Panc1 (cell line): ENCODE measurements at regions not wholly inside any gene's neighbourhood (a gene's known extent, or its start where the extent isn't known, plus 50 kb on each side); places are given as distances from the start of the nearest gene placed in this dataset.

ENCODE experiments used
- ATAC-seq: fragments of 200-7000 bp; cut with Tn5 transposase; 2 replicates; pipeline ENCODE4 v1.9.1; 2020; ENCODE audit warnings: mild to moderate bottlenecking, moderate library complexity
- BruUV-seq: library from RNA; stranded (reverse); fragments of 400-500 nt; replicated peaks from 2 replicates; lab custom pipeline; 2021; lab: Mats Ljungman, UMichigan
- CTCF ChIA-PET: fragments of 300-600 bp; sonication (Branson Sonifier 250); formaldehyde crosslinking; loops from one replicate; lab custom pipeline; 2022; ENCODE audit warnings: antibody characterized with exemption; lab: Charles Lee
- POLR2A ChIA-PET: fragments of 300-600 bp; sonication (Branson Sonifier 250); formaldehyde crosslinking; loops from one replicate; lab custom pipeline; 2022; ENCODE audit warnings: antibody characterized with exemption; lab: Charles Lee
- DNase-seq: peaks from one replicate; pipeline ENCODE4 v3.0.0-alpha.2; 2010; ENCODE audit warnings: low read depth, low spot score
- H3K27ac ChIP-seq: 2 replicates; pipeline ENCODE4 v1.5.1; 2011; ENCODE audit warnings: mild to moderate bottlenecking, low read length, inconsistent platforms
- H3K27me3 ChIP-seq: fragments of 200-500 bp; sonication (Bioruptor generic); 2 replicates; pipeline ENCODE4 v1.6.0; 2014; ENCODE audit warnings: low read length, inconsistent platforms; ENCODE audit not compliant: control insufficient read depth, insufficient read depth
- H3K36me3 ChIP-seq: fragments of 200-500 bp; sonication (Bioruptor generic); 2 replicates; pipeline ENCODE4 v1.5.1; 2014; ENCODE audit warnings: inconsistent platforms, mild to moderate bottlenecking, low read length, moderate library complexity; ENCODE audit not compliant: control insufficient read depth, insufficient read depth
- H3K4me1 ChIP-seq: 2 replicates; pipeline ENCODE4 v1.5.1; 2011; ENCODE audit warnings: inconsistent platforms, mild to moderate bottlenecking, low read length, moderate library complexity; ENCODE audit not compliant: control insufficient read depth, insufficient read depth
- H3K4me3 ChIP-seq, 2 experiments: 2 replicates each; pipeline ENCODE4 v1.5.1; 2011 to 2012; ENCODE audit warnings: low read depth in 2 of 2, low read length in 2 of 2, mild to moderate bottlenecking in 2 of 2, inconsistent platforms in 1 of 2, moderate library complexity in 1 of 2
- H3K9me3 ChIP-seq: fragments of 200-500 bp; sonication (Bioruptor generic); 2 replicates; pipeline ENCODE4 v1.5.1; 2014; ENCODE audit warnings: low read depth, mild to moderate bottlenecking, inconsistent platforms, low read length, moderate library complexity; ENCODE audit not compliant: control insufficient read depth, insufficient read depth
- CTCF ChIP-seq: fragments of 450-650 bp; IDR thresholded peaks from 2 replicates; pipeline ENCODE4 v1.5.1; 2017; ENCODE audit warnings: mild to moderate bottlenecking
- POLR2AphosphoS5 ChIP-seq: IDR thresholded peaks from 2 replicates; pipeline ENCODE4 v1.6.1; 2012; ENCODE audit warnings: mild to moderate bottlenecking, low read depth, low read length, moderate library complexity
- REST ChIP-seq, 2 experiments: IDR thresholded peaks; 2 replicates each; pipeline ENCODE4 v1.6.1; 2011 to 2012; ENCODE audit warnings: low read depth in 2 of 2, control low read depth in 1 of 2, low read length in 1 of 2, mild to moderate bottlenecking in 1 of 2, moderate library complexity in 1 of 2; ENCODE audit not compliant: insufficient read depth in 1 of 2
- SIN3A ChIP-seq: IDR thresholded peaks from 2 replicates; pipeline ENCODE4 v1.6.1; 2012; ENCODE audit warnings: low read depth, mild to moderate bottlenecking, low read length, moderate library complexity, borderline replicate concordance; ENCODE audit not compliant: insufficient read depth
- TCF7L2 ChIP-seq: IDR thresholded peaks from 2 replicates; pipeline ENCODE4 v1.6.1; 2011; ENCODE audit warnings: mild to moderate bottlenecking, low read depth, low read length, inconsistent platforms
- in situ Hi-C: cut with HindIII; loops from 2 replicates; pipeline ENCODE4 v1.10.0; 2016; ENCODE audit warnings: low sequenced_read_pairs, low pct_unique_long_range_greater_than_20kb
- intact Hi-C: fragments of 100-400 bp; cut with micrococcal nuclease; formaldehyde crosslinking; loops from one replicate; pipeline ENCODE4 v1.10.0; 2022; ENCODE audit not compliant: unreplicated experiment

- ChIA-PET CTCF (no interaction called here), POLR2A (no interaction called here)
- no peak overlapping the region for H3K27ac ChIP-seq
- no TSS peak for BruUV-seq
- no peak overlapping the region for H3K4me3 ChIP-seq
- ATAC-seq (no peak), DNase-seq (no peak)
- intact Hi-C loops (no loop called here), in situ Hi-C loops (no loop called here)
- H3K4me1 ChIP-seq, result no peaks in the 10 kb centered on the region
- no peaks in the 10 kb centered on the region for H3K36me3 ChIP-seq
- TF ChIP-seq CTCF (no peak), REST (IDR thresholded peaks at IDR 0.05; ENCODE audit: insufficient read depth in 1 of 2, low read depth in 2 of 2, low read length in 1 of 2) (no peak), POLR2AphosphoS5 (no peak), SIN3A (no peak), TCF7L2 (no peak)
- no peaks in the 10 kb centered on the region for H3K9me3 ChIP-seq
- H3K27me3 ChIP-seq, result no peaks in the 10 kb centered on the region
Observed at GRCh38 chr20:17012546-17013226, 214.2 kb upstream of the PCSK2 start.

- H3K27ac ChIP-seq, result no peak overlapping the region
- ATAC-seq (no peak), DNase-seq (no peak)
- no peaks in the 10 kb centered on the region for H3K27me3 ChIP-seq
- H3K9me3 ChIP-seq, result no peaks in the 10 kb centered on the region
- TF ChIP-seq SIN3A, result no peak
- TF ChIP-seq CTCF, result no peak
- TF ChIP-seq POLR2AphosphoS5, result no peak
- TF ChIP-seq TCF7L2, result no peak
- no peak for TF ChIP-seq REST (IDR thresholded peaks at IDR 0.05; ENCODE audit: insufficient read depth in 1 of 2, low read depth in 2 of 2, low read length in 1 of 2)
- CTCF ChIA-PET, result no interaction called here
- intact Hi-C loops, result no loop called here
- no TSS peak for BruUV-seq
- H3K4me1 ChIP-seq, result no peaks in the 10 kb centered on the region
- no peak overlapping the region for H3K4me3 ChIP-seq
- in situ Hi-C loops, result no loop called here
- no peaks in the 10 kb centered on the region for H3K36me3 ChIP-seq
- POLR2A ChIA-PET, result no interaction called here
Observed at GRCh38 chr20:17014217-17014616, 212.6 kb upstream of the PCSK2 start.
